ENCODE measurements at regions not wholly inside any gene's neighbourhood (a gene's known extent, or its start where the extent isn't known, plus 50 kb on each side); places are given as distances from the start of the nearest gene placed in this dataset.

DNA sequence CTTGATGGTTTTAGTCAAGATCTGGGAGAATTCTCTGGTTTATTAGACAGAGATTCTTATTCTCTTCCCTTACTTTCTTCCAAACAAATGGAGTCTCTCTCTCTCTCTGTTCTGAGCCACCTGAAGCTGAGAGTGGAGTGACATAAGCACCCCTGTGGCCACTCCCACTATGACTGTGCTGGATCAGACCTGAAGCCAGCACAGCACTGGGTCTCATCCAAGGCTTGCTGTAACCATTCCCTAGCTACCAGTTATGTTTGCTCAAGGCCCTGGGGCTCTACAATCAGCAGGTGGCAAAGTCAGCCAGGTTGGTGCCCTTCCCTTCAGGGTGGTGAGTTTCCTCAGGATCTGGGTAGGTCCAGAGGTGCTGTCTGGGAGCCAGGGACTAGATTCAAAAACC is 568.5 kb downstream of the AACS start:
- DNase-seq: no peak
- TF ChIP-seq POLR2A (IDR thresholded peaks at IDR 0.05): no peak
- TF ChIP-seq, protein P1, sequence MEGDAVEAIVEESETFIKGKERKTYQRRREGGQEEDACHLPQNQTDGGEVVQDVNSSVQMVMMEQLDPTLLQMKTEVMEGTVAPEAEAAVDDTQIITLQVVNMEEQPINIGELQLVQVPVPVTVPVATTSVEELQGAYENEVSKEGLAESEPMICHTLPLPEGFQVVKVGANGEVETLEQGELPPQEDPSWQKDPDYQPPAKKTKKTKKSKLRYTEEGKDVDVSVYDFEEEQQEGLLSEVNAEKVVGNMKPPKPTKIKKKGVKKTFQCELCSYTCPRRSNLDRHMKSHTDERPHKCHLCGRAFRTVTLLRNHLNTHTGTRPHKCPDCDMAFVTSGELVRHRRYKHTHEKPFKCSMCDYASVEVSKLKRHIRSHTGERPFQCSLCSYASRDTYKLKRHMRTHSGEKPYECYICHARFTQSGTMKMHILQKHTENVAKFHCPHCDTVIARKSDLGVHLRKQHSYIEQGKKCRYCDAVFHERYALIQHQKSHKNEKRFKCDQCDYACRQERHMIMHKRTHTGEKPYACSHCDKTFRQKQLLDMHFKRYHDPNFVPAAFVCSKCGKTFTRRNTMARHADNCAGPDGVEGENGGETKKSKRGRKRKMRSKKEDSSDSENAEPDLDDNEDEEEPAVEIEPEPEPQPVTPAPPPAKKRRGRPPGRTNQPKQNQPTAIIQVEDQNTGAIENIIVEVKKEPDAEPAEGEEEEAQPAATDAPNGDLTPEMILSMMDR (IDR thresholded peaks at IDR 0.05 in 4 of 5, conservative IDR thresholded peaks at IDR 0.05 in 1 of 5): no peak
- H3K9me3 ChIP-seq: no peaks in the 10 kb centered on the region
- ATAC-seq: no peak
- intact Hi-C loops (cut with DNase I; ENCODE audit: low total_unique reads) (no loop called here), in situ Hi-C loops (cut with MboI; ENCODE audit: low sequenced_read_pairs in 4 of 4) (no loop called here)
- no peak overlapping the region for H3K4me3 ChIP-seq
- no peaks in the 10 kb centered on the region for H3K27me3 ChIP-seq
- no peaks in the 10 kb centered on the region for H3K4me1 ChIP-seq
- H3K36me3 ChIP-seq: no peaks in the 10 kb centered on the region
- H3K27ac ChIP-seq: no peak overlapping the region

GRCh38 chr12:125634813-125635212 is 569.6 kb downstream of the AACS start:
- no peak for ATAC-seq
- in situ Hi-C loops (cut with MboI; ENCODE audit: low sequenced_read_pairs in 4 of 4): no loop called here
- TF ChIP-seq POLR2A (IDR thresholded peaks at IDR 0.05): no peak
- TF ChIP-seq, protein P1 (IDR thresholded peaks at IDR 0.05 in 4 of 5, conservative IDR thresholded peaks at IDR 0.05 in 1 of 5): no peak
- Histone ChIP-seq H3K27me3 (no peaks in the 10 kb centered on the region), H3K27ac (no peak overlapping the region), H3K9me3 (no peaks in the 10 kb centered on the region), H3K36me3 (no peaks in the 10 kb centered on the region), H3K4me1 (no peaks in the 10 kb centered on the region), H3K4me3 (no peak overlapping the region)
- intact Hi-C loops (cut with DNase I; ENCODE audit: low total_unique reads): no loop called here
- no peak for DNase-seq

DNA sequence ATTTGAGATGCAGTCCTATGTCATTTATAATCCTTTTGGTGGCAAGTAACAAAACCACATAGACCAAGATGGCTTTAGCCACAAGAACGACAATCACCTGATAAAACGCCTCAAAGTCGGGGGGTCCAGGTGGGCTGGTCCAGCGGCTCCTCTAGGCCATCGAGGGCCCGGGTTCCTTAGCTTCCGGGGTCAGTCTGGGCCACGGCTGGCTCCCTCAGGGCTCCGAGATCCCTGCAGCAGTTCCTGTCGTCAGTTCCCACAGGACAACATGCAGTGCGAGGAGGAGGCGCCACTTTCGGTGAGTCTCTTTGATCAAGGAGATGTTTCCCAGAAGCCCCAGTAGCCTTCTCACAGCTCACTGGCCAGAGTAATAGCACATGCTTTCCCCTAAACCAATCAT is 574.6 kb downstream of the AACS start:
- Histone ChIP-seq H3K27ac (no peak overlapping the region), H3K36me3 (no peaks in the 10 kb centered on the region), H3K27me3 (no peaks in the 10 kb centered on the region), H3K4me1 (no peaks in the 10 kb centered on the region), H3K9me3 (no peaks in the 10 kb centered on the region), H3K4me3 (no peak overlapping the region)
- ATAC-seq (no peak), DNase-seq (no peak)
- TF ChIP-seq, protein P1 (IDR thresholded peaks at IDR 0.05 in 4 of 5, conservative IDR thresholded peaks at IDR 0.05 in 1 of 5): no peak
- TF ChIP-seq POLR2A (IDR thresholded peaks at IDR 0.05): no peak
- intact Hi-C loops (cut with DNase I; ENCODE audit: low total_unique reads): no loop called here
- in situ Hi-C loops (cut with MboI; ENCODE audit: low sequenced_read_pairs in 4 of 4): no loop called here

- no peak for DNase-seq
- in situ Hi-C loops (cut with MboI; ENCODE audit: low sequenced_read_pairs in 4 of 4): no loop called here
- TF ChIP-seq, protein P1 (IDR thresholded peaks at IDR 0.05 in 4 of 5, conservative IDR thresholded peaks at IDR 0.05 in 1 of 5): no peak
- no peak for TF ChIP-seq POLR2A (IDR thresholded peaks at IDR 0.05)
- no peaks in the 10 kb centered on the region for H3K9me3 ChIP-seq
- H3K4me1 ChIP-seq: no peaks in the 10 kb centered on the region
- no peak for ATAC-seq
- no peaks in the 10 kb centered on the region for H3K36me3 ChIP-seq
- H3K27ac ChIP-seq: no peak overlapping the region
- intact Hi-C loops (cut with DNase I; ENCODE audit: low total_unique reads): no loop called here
- H3K4me3 ChIP-seq: no peak overlapping the region
- H3K27me3 ChIP-seq: no peaks in the 10 kb centered on the region
These were observed 577.8 kb downstream of the AACS start for GRCh38 chr12:125643055-125643454.

DNA sequence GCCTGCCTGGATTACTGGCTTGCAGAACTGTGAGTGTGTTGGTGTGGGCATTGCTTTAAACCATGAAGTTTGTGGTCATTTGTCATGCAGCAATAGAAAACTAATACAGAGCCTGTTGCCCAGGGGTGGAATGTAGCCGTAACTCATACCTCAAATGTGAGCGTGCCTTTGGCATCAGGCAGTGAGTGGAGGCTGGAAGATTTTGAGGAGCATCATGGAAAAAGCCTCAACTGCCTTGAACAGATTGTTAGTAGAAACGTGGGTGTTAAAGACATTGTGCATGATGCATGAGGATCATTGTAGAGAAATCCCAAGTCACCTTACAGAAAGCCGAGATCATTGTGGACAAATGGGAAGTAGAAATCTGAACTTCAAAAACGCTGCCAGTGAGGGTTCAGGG is 580.5 kb downstream of the AACS start:
- no peaks in the 10 kb centered on the region for H3K4me1 ChIP-seq
- H3K9me3 ChIP-seq: no peaks in the 10 kb centered on the region
- no peak for TF ChIP-seq POLR2A (IDR thresholded peaks at IDR 0.05)
- TF ChIP-seq, protein P1 (IDR thresholded peaks at IDR 0.05 in 4 of 5, conservative IDR thresholded peaks at IDR 0.05 in 1 of 5): no peak
- intact Hi-C loops (cut with DNase I; ENCODE audit: low total_unique reads): no loop called here
- no peak overlapping the region for H3K27ac ChIP-seq
- no peak for DNase-seq
- ATAC-seq: no peak
- H3K27me3 ChIP-seq: no peaks in the 10 kb centered on the region
- in situ Hi-C loops (cut with MboI; ENCODE audit: low sequenced_read_pairs in 4 of 4): no loop called here
- H3K36me3 ChIP-seq: no peaks in the 10 kb centered on the region
- no peak overlapping the region for H3K4me3 ChIP-seq

Data from gastrocnemius medialis (tissue), 4 donors.